SW 1271 (cell line): ENCODE measurements at regions not wholly inside any gene's neighbourhood (a gene's known extent, or its start where the extent isn't known, plus 50 kb on each side); places are given as distances from the start of the nearest gene placed in this dataset.
"Not testable (repeated sequence)": the region's sequence is repeated elsewhere in the genome, so short reads cannot be mapped to it uniquely, and the experiment has no call there.

Source experiments
- DNase-seq, 2 experiments: peaks; one replicate each; lab custom pipeline; 2025; lab: John Stamatoyannopoulos, UW

GRCh38 chr2:146978577-146979555 lies 866.0 kb upstream of the ACVR2A start:
- no peak for DNase-seq

DNA sequence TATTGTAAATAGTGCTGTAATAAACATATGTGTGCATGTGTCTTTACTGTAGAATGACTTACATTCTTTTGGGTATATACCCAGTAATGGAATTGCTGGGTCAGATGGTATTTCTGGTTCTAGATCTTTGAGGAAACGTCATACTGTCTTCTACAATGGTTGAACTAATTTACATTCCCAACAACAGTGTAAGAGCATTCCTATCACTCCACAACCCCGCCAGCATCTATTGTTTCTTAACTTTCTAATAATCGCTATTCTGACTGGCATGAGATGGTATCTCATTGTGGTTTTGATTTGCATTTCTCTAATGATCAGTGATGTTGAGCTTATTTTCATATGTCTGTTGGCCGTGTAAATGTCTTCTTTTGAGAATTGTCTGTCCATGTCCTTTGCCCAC lies 873.8 kb upstream of the ACVR2A start:
- DNase-seq: not testable (repeated sequence)

- DNase-seq: not testable (repeated sequence)
Observed at GRCh38 chr2:146969703-146970102, 875.1 kb upstream of the ACVR2A start.

DNA sequence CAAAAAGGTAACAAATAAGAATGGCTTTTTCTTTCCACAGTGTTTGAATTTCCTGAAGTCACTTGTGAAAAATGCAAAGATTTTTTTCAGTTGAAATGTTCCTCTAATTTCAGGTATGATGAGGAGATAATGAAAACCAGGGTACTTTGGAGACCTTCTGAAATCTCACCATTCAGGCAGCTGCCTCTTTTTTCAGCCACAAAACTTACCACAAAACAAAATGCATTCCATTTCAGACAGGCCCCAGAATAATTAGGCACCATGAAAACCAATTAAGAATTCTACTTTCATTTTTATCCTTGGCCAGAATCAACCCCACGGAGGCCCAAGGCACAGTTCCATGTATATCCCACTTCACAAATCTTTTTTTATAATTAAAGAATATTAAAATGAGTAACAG lies 880.3 kb upstream of the ACVR2A start:
- no peak for DNase-seq

DNA sequence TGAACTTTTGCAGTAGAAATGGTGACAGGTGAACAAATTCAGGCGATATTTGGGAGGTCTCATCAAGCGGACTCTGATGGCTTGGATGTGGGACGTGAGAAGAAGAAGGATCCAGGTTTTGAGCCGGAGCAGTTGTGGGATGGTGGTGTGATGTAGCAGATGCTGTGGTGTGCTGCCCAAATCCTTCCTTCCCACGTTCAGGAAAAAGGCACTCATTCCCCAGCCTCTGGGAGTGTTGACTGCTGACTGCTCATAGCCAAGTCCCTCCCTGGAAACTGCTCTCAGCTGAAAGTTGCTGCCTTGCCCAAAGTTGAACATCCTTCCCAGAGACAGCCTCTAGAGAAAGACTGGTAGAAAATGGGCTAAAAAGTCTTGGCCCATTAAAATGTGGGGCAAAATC lies 890.3 kb upstream of the ACVR2A start:
- no peak for DNase-seq

DNA sequence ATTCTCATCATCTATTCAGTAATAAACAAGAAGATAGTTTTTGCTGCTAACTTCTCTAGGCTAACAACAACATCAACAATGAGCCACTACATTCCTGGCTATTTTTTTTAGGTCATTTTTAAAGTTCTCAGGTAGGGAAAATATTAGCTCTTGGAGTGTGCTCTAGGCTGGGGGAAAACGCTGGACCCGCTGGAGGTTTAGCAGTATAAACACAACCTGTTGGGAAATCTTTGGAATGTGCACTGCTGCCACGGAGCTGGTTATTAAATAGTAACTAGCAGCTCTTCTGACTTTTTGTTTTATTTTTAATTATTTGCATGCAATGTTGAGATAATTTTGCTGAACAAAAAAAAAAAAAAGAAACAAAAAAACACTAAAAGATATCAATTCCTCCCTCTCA lies 892.1 kb upstream of the ACVR2A start:
- DNase-seq: no peak

DNA sequence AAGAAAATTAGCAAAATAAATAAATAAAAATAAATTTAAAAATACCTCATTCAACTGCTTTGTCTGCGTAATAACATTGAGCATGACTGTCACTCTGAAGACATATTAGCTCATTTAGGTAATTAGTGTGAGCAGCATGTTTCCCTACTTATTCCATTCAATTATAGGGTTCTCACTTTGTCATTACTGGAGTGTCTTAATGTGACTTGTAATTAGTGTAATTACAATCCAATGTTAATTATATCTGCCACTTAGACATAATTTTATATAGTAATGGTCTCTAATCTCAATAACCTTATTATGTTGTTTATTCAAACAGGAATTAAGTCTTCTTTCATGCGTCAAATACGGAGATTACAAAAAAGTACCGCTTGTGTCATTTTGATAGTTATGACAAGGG lies 893.9 kb upstream of the ACVR2A start:
- no peak for DNase-seq

DNA sequence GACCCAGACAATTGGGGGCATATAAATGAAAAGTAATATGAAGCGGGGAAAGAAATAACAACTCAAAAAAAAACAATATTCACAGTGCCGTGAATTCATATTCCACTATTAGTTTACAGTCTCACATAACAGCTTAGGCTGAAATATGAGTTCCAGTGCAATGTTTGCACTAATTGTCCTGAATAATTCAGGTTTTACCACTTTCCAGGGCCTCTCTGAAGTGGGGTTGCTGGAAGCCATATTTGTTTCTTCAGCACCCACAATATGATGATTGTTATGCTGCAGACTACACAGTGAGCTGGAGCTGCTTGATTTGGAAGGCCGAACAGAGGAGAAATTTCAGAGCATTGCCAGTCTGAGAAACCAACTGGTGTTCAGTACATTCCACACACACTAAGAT lies 894.5 kb upstream of the ACVR2A start:
- no peak for DNase-seq

GRCh38 chr2:146949400-146949799 lies 895.4 kb upstream of the ACVR2A start:
- DNase-seq: no peak

GRCh38 chr2:146944601-146945000 lies 900.2 kb upstream of the ACVR2A start:
- no peak for DNase-seq

DNA sequence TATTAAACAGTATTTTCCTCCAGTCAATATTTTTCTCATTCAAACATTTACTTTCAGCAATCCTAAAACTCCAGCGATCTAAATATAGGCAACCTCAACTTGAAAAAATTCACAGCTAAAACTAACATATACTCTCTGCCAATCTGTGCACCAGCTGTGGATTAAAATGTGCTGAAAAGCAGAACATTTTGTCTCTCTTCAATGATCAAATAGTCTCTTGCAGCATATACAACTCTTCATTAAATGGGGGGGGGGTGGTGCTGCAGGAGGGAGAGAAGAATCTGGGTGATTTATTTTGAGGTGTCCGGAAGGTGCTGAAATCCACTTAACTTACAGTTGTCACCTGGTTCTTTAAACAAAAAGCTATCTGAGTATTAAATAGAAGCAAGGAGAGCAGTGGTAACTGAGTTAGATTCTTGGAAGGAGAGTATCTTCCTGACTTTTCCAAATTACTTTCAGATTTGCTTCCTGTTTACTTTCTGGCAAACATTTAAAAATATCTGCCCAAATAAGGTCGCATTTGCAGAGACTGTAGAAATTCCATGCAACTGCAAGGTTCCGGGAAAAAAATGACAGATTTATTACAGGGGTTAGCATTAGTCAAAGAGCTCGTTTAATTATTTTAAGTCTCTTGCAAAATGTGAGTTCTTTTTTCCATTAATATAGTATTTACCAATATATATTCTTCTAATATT lies 904.7 kb upstream of the ACVR2A start:
- no peak for DNase-seq

- DNase-seq: no peak
Observed at GRCh38 chr2:146934921-146935320, 909.9 kb upstream of the ACVR2A start.

- DNase-seq: no peak
Observed at GRCh38 chr2:146931109-146931508, 913.7 kb upstream of the ACVR2A start.

GRCh38 chr2:146927080-146927711 lies 917.6 kb upstream of the ACVR2A start:
- peak in 1 of 2 experiments; percentile 37 for DNase-seq

- DNase-seq: no peak
Observed at GRCh38 chr2:146918280-146918679, 926.5 kb upstream of the ACVR2A start.

DNA sequence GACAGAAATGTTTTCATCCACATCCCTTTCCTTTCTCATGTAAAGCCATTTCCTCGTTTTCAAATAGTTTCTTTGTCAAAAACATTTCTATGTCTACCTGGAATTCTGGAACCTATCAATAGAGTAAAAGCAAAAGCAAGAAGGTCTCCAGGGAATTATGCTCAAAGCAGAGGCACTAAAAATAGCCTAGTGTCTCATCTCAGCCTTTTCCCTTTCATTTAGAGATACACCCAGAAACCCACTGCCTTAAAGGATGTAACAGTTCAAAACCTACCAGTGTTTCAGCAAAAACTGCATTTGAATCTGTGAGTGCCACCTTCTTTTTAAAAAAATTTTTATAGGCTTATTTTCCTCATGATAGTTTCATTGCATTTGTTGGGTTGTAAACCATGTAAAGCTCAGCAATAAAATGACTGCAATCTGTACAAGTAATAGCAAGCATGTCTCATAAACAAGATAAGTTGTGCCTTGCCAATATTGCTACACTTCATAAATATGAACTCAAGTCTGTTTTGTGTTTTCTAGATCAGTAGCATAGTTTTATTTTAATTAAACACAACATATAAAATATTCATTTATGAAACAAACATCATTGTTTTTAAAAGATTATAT lies 927.3 kb upstream of the ACVR2A start:
- no peak for DNase-seq

DNA sequence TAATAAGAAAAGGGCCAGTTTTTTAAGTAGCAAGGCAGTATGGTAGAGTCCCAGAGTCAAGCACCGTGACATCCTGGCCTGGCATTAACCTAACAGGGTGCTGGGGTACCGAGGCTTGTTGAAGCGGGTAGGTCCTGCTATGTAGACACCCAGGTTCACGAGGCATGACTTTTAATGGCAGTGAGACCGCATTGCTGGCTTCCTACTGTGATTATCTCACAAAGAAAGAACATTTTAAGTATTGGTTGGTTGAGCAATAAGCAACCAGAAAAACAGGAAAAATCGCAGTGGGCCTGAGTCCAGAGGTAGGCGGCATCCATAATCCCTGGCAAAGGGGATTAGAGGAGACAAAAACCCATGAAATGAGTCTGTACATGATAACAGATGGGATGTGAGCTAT lies 927.9 kb upstream of the ACVR2A start:
- DNase-seq: no peak

DNA sequence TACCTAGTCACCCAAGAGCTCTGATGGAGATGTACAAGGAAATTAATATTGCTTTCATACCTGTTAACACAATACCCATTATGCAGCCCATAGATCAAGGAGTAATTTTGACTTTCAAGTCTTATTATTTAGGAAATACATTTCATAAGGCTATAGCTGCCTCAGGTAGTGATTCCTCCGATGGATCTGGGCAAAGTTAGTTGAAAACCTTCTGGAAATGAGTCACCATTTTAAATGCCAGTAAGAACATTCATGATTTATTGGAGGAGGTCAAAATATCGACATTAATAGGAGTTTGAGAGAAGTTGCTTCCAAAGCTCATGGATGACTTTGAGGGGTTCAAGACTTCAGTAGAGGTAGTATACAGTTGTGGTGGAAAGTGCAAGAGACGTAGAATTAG lies 931.4 kb upstream of the ACVR2A start:
- DNase-seq: no peak

DNA sequence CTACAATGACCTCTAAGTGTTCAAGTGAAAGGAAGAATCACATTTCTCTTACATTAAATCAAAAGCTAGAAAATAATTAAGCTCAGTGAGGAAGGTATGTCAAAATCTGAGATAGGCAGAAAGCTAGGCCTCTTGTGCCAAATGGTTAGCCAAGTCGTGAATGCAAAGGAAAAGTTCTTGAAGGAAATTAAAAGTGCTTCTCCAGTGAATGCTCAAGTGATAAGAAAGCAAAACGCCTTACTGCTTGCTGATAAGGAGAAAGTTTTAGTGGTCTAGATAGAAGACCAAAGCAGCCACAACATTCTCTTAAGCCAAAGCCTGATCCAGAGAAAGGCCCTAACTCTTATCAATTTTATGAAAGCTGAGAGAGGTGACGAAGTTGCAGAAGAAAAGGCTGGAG lies 932.3 kb upstream of the ACVR2A start:
- no peak for DNase-seq

GRCh38 chr2:146908776-146909175 lies 936.1 kb upstream of the ACVR2A start:
- DNase-seq: no peak

DNA sequence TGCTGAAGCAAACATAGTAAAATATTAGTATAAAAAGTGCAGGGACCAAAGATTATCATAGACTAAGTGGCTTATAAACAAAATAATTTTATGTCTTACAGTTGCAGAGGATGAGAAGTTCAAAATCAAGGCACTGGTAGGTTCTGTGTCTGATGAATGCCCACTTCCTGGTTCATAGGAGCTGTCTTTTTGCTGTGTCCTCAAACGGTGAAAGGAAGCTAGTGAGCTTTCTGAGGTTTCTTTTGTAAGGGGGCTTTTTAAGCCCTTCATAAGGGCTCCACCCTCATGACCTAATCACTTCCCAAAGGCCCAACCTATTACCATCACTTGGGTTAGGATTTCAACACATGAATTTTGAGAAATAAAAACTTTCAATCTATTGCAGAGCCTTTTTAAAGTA lies 946.7 kb upstream of the ACVR2A start:
- DNase-seq: no peak

DNA sequence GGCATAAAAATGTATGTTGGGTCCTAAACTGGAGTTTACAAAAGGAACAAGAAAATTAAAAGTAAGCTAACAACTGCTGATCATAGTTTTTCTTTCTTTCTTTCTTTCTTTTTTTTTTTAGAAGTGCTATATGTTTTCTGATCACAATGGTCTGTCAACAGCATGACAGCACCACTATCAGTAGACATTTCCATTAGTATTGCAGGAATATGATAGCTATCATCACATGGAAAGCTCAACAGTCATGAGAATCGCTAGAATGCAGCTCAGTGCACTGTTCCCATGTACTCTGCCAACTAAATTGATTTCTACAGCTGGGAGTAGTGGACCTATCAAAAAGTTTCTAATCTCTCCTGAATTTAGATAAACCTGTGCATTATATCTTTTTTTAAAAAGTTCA lies 950.3 kb upstream of the ACVR2A start:
- DNase-seq: no peak
